VCaP (cell line): ENCODE measurements at regions not wholly inside any gene's neighbourhood (a gene's known extent, or its start where the extent isn't known, plus 50 kb on each side); places are given as distances from the start of the nearest gene placed in this dataset.

Experiments
- H3K27ac ChIP-seq: fragments of 450-650 bp; 2 replicates; pipeline ENCODE4 v1.5.1; 2017
- CTCF ChIP-seq: fragments of 450-650 bp; conservative IDR thresholded peaks from 2 replicates; pipeline ENCODE4 v1.5.1; 2017; ENCODE audit warnings: mild to moderate bottlenecking, moderate library complexity

GRCh38 chr1:173408886-173409285 is 68.2 kb upstream of the PRDX6 start:
- peak; percentile 21 for TF ChIP-seq CTCF
- no peak overlapping the region for H3K27ac ChIP-seq

- H3K27ac ChIP-seq = no peak overlapping the region
- TF ChIP-seq CTCF = no peak
These were observed 67.5 kb upstream of the PRDX6 start for GRCh38 chr1:173409613-173410012.

- no peak for TF ChIP-seq CTCF
- no peak overlapping the region for H3K27ac ChIP-seq
These were observed 66.9 kb upstream of the PRDX6 start for GRCh38 chr1:173410133-173410793.

- H3K27ac ChIP-seq = no peak overlapping the region
- no peak for TF ChIP-seq CTCF
These were observed 66.3 kb upstream of the PRDX6 start for GRCh38 chr1:173410794-173411236.

- TF ChIP-seq CTCF = no peak
- H3K27ac ChIP-seq = no peak overlapping the region
These were observed 65.0 kb upstream of the PRDX6 start for GRCh38 chr1:173411835-173412742.

GRCh38 chr1:173413271-173413707 is 63.8 kb upstream of the PRDX6 start:
- H3K27ac ChIP-seq = no peak overlapping the region
- TF ChIP-seq CTCF = no peak

- no peak for TF ChIP-seq CTCF
- H3K27ac ChIP-seq = no peak overlapping the region
These were observed 63.0 kb upstream of the PRDX6 start for GRCh38 chr1:173414136-173414535.
